ENCODE measurements at regions not wholly inside any gene's neighbourhood (a gene's known extent, or its start where the extent isn't known, plus 50 kb on each side); places are given as distances from the start of the nearest gene placed in this dataset.

DNA sequence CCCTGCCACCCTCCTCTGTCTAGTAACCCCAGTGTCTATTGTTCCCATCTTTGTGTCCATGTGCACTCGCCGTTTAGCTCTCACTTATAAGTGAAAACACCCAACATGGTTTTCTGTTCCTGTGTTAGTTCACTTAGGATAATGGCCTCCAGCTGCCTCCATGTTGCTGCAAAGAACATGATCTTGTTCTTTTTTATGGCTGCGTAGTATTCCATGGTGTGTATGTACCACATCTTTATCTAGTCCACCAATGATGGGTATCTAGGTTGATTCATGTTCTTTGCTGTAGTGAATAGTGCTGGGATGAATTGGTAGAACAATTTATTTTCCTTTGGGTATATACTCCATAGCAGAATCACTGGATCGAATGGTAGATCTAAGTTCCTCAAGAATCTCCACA lies 51.0 kb upstream of the RFLNA start:
- H3K9me3 ChIP-seq (ENCODE audit: control insufficient read depth, low read depth, low read length): no peaks in the 10 kb centered on the region
- no peak overlapping the region for H4K5ac ChIP-seq (ENCODE audit: insufficient read length, low read depth, low read length)
- H2AFZ ChIP-seq (ENCODE audit: low read length): no peak overlapping the region
- TF ChIP-seq, protein P1, sequence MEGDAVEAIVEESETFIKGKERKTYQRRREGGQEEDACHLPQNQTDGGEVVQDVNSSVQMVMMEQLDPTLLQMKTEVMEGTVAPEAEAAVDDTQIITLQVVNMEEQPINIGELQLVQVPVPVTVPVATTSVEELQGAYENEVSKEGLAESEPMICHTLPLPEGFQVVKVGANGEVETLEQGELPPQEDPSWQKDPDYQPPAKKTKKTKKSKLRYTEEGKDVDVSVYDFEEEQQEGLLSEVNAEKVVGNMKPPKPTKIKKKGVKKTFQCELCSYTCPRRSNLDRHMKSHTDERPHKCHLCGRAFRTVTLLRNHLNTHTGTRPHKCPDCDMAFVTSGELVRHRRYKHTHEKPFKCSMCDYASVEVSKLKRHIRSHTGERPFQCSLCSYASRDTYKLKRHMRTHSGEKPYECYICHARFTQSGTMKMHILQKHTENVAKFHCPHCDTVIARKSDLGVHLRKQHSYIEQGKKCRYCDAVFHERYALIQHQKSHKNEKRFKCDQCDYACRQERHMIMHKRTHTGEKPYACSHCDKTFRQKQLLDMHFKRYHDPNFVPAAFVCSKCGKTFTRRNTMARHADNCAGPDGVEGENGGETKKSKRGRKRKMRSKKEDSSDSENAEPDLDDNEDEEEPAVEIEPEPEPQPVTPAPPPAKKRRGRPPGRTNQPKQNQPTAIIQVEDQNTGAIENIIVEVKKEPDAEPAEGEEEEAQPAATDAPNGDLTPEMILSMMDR (conservative IDR thresholded peaks at IDR 0.05): no peak
- no peak overlapping the region for H4K8ac ChIP-seq (replicated peaks; ENCODE audit: insufficient read length, low read depth, low read length)
- H3K27ac ChIP-seq (ENCODE audit: insufficient read length, low read depth, low read length): no peak overlapping the region
- no peak for DNase-seq
- H3K79me1 ChIP-seq (ENCODE audit: insufficient read depth, low read depth, low read length, poor library complexity, severe bottlenecking): no peaks in the 10 kb centered on the region
- no peak overlapping the region for H3K9ac ChIP-seq (ENCODE audit: extremely low read depth, insufficient read length, low read length)
- H2BK120ac ChIP-seq (ENCODE audit: low read depth, low read length, poor library complexity, severe bottlenecking): no peak overlapping the region
- Mint-ChIP-seq H3K4me3 (no peak overlapping the region), H3K4me1 (peaks cover 12 to 23% of the 10 kb centered on the region in 2 experiments), H3K27me3 (ENCODE audit: low read depth) (peaks cover 1% of the 10 kb centered on the region), H3K9me3 (peaks cover 3 to 6% of the 10 kb centered on the region in 2 experiments; a peak in 4 of 5 replicates), H3K36me3 (ENCODE audit: insufficient read depth in 1 of 3, low read depth in 3 of 3) (peaks cover 0 to 7% (median 0%) of the 10 kb centered on the region in 3 experiments; a peak in 1 of 7 replicates), H3K27ac (no peak overlapping the region)
- H3K23ac ChIP-seq (ENCODE audit: insufficient read length, low read depth, low read length): no peak overlapping the region
- H3K23me2 ChIP-seq (ENCODE audit: insufficient read length, low read depth, low read length, poor library complexity, severe bottlenecking): no peaks in the 10 kb centered on the region
- H3T11ph ChIP-seq (ENCODE audit: low read length): no peak overlapping the region
- H4K91ac ChIP-seq (ENCODE audit: insufficient read length, low read depth, low read length): no peak overlapping the region
- no peak overlapping the region for H2BK5ac ChIP-seq (ENCODE audit: insufficient read length, low read length)
- H3K4ac ChIP-seq (ENCODE audit: low read depth, low read length): no peak overlapping the region
- no peaks in the 10 kb centered on the region for H3K79me2 ChIP-seq (ENCODE audit: insufficient read depth, low read length)
- no CpG with 5 or more reads among the region's 4 CpGs for WGBS (ENCODE audit: extremely low coverage, insufficient read length, low lambda C conversion rate)
- H3K4me2 ChIP-seq (ENCODE audit: insufficient read depth, insufficient read length, low read length): no peak overlapping the region
- H2BK15ac ChIP-seq (ENCODE audit: low read depth, low read length): no peak overlapping the region
- no peak overlapping the region for H2BK12ac ChIP-seq (ENCODE audit: insufficient read length, low read depth, low read length)
- no peaks in the 10 kb centered on the region for H3K27me3 ChIP-seq (ENCODE audit: insufficient read depth, low read length)
- no peaks in the 10 kb centered on the region; the same call in 1 of the 2 replicates for H3K4me1 ChIP-seq (ENCODE audit: insufficient read depth, low read length)
- no peak overlapping the region for H3K18ac ChIP-seq (ENCODE audit: insufficient read length, low read depth, low read length)
- no peak overlapping the region for H3K56ac ChIP-seq (ENCODE audit: insufficient read length, low read depth, low read length)
- H3K14ac ChIP-seq (ENCODE audit: insufficient read depth, low read length): no peak overlapping the region
- H4K20me1 ChIP-seq (ENCODE audit: control insufficient read depth, insufficient read depth, insufficient read length): no peaks in the 10 kb centered on the region
- H2BK20ac ChIP-seq (ENCODE audit: low read depth, low read length, poor library complexity, severe bottlenecking): no peak overlapping the region
- no peak overlapping the region for H2AK5ac ChIP-seq (ENCODE audit: insufficient read length, low read length)

Measured in H9 (cell line).